NOMO-1 (cell line): ENCODE measurements at regions not wholly inside any gene's neighbourhood (a gene's known extent, or its start where the extent isn't known, plus 50 kb on each side); places are given as distances from the start of the nearest gene placed in this dataset.

Source experiments
- DNase-seq, 2 experiments: peaks; one replicate each; lab custom pipeline; 2025; ENCODE audit not compliant: unreplicated experiment in 2 of 2; lab: John Stamatoyannopoulos, UW

- DNase-seq, result no peak
These were observed 216.0 kb downstream of the PMP22 start for GRCh38 chr17:15048933-15049794.

- DNase-seq, result no peak
These were observed 216.7 kb downstream of the PMP22 start for GRCh38 chr17:15048381-15048780.

GRCh38 chr17:15042311-15042710 is 222.8 kb downstream of the PMP22 start:
- no peak for DNase-seq

GRCh38 chr17:15039366-15039765 is 225.8 kb downstream of the PMP22 start:
- DNase-seq, result no peak

GRCh38 chr17:15038656-15039055 is 226.5 kb downstream of the PMP22 start:
- peak; percentile 2 to 53 for DNase-seq

- no peak for DNase-seq
These were observed 228.9 kb downstream of the PMP22 start for GRCh38 chr17:15036238-15036637.

- no peak for DNase-seq
These were observed 233.2 kb downstream of the PMP22 start for GRCh38 chr17:15031975-15032374.

- no peak for DNase-seq
These were observed 235.7 kb downstream of the PMP22 start for GRCh38 chr17:15029469-15029868.

- no peak for DNase-seq
These were observed 237.3 kb downstream of the PMP22 start for GRCh38 chr17:15027853-15028252.

GRCh38 chr17:15026088-15026487 is 239.0 kb downstream of the PMP22 start:
- DNase-seq, result no peak

GRCh38 chr17:15023589-15024336 is 241.4 kb downstream of the PMP22 start:
- DNase-seq, result no peak

- DNase-seq, result no peak
These were observed 246.0 kb downstream of the PMP22 start for GRCh38 chr17:15019158-15019557.

GRCh38 chr17:15012351-15012980 is 252.7 kb downstream of the PMP22 start:
- DNase-seq, result no peak

- no peak for DNase-seq
These were observed 256.0 kb downstream of the PMP22 start for GRCh38 chr17:15009087-15009486.

GRCh38 chr17:15007147-15007553 is 258.0 kb downstream of the PMP22 start:
- DNase-seq, result no peak

- DNase-seq, result no peak
These were observed 258.6 kb downstream of the PMP22 start for GRCh38 chr17:15006421-15007128.

GRCh38 chr17:15000661-15001060 is 264.5 kb downstream of the PMP22 start:
- DNase-seq, result no peak

GRCh38 chr17:14997290-14997689 is 267.8 kb downstream of the PMP22 start:
- no peak for DNase-seq

GRCh38 chr17:14986127-14986526 is 279.0 kb downstream of the PMP22 start:
- no peak for DNase-seq

GRCh38 chr17:14972844-14973243 is 292.3 kb downstream of the PMP22 start:
- no peak for DNase-seq

- no peak for DNase-seq
These were observed 294.1 kb downstream of the PMP22 start for GRCh38 chr17:14971054-14971453.
